Activated T-cell treated with anti-CD3 and anti-CD28 coated beads, Interleukin-2, amount 50 U/mL, for 24 hours (primary cell): ENCODE measurements at regions not wholly inside any gene's neighbourhood (a gene's known extent, or its start where the extent isn't known, plus 50 kb on each side); places are given as distances from the start of the nearest gene placed in this dataset.
"Not testable (repeated sequence)": the region's sequence is repeated elsewhere in the genome, so short reads cannot be mapped to it uniquely, and the experiment has no call there.

Experiments
- DNase-seq: peaks from one replicate; pipeline ENCODE4 v3.0.0-alpha.2; 2020
- H3K27ac Mint-ChIP-seq: 2 replicates; pipeline ENCODE4 v1.8.0; 2020; ENCODE audit warnings: mild to moderate bottlenecking, mixed read lengths
- H3K27me3 Mint-ChIP-seq: 2 replicates; pipeline ENCODE4 v1.8.0; 2020; ENCODE audit warnings: mixed read lengths
- H3K36me3 Mint-ChIP-seq: 2 replicates; pipeline ENCODE4 v1.8.0; 2020; ENCODE audit warnings: low read depth, mixed read lengths
- H3K4me1 Mint-ChIP-seq: 2 replicates; pipeline ENCODE4 v1.8.0; 2020; ENCODE audit warnings: low read depth, mixed read lengths
- H3K4me3 Mint-ChIP-seq: 2 replicates; pipeline ENCODE4 v1.8.0; 2020; ENCODE audit warnings: mild to moderate bottlenecking, moderate library complexity, mixed read lengths
- H3K9me3 Mint-ChIP-seq: 2 replicates; pipeline ENCODE4 v1.8.0; 2020; ENCODE audit warnings: mixed read lengths

DNA sequence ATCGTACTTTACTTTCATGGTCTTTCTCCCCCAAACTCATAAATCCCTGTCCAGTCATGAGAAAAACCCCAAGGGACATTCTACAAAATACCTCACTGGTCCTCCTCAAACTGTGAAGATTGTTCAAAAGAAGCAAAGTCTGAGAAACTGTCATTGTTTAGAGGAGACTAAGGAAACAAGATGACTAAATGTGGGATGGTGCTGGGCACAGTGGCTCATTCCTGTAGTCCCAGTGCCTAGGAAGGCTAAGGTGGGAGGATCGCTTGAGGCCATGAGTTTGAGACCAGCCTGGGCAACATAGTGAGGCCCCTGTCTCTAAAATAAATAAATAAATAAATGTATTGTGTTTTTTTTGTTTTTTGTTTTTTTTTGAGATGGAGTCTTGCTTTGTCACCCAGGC is 74.2 kb upstream of the SCAF11 start:
- Mint-ChIP-seq H3K4me3 (no peak overlapping the region), H3K27me3 (no peaks in the 10 kb centered on the region), H3K4me1 (no peaks in the 10 kb centered on the region), H3K36me3 (no peaks in the 10 kb centered on the region), H3K27ac (no peak overlapping the region), H3K9me3 (no peaks in the 10 kb centered on the region)
- no peak for DNase-seq

DNA sequence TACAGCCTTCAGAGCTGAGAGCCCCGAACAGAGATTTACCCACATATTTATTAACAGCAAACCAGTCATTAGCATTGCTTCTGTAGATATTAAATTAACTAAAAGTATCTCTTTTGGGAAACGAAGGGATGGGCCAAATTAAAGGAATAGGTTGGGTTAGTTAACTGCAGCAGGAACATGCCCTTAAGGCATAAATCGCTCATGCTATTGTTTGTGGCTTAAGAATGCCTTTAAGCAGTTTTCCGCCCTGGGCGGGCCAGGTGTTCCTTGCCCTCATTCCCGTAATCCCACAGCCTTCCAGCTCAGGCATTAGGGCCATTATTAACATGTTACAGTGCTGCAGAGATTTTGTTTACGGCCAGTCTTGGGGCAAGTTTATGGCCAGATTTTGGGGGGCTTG is 68.3 kb upstream of the SCAF11 start:
- H3K27me3 Mint-ChIP-seq, H3K4me3 Mint-ChIP-seq, H3K27ac Mint-ChIP-seq, H3K36me3 Mint-ChIP-seq, H3K4me1 Mint-ChIP-seq, DNase-seq: not testable (repeated sequence)
- peaks cover 20% of the 10 kb centered on the region for H3K9me3 Mint-ChIP-seq

DNA sequence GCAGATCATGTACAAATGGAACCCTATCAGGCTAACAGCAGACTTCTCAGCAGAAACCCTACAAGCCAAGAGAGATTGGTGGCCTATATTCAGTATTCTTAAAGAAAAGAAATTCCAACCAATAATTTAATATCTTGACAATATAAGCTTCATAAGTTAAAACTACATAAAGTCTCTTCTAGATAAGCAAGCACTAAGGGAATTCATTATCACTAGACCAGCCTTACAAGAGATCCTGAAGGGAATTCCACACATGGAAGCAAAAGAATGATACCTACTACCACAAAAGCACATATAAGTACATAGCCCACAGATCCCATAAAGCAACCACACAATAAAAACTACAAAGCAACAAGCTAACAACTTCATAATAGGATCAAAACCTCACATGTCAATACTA is 60.4 kb upstream of the SCAF11 start:
- H3K27ac Mint-ChIP-seq = no peak overlapping the region
- H3K9me3 Mint-ChIP-seq = peaks cover 38% of the 10 kb centered on the region
- no peak overlapping the region for H3K4me3 Mint-ChIP-seq
- no peak for DNase-seq
- H3K36me3 Mint-ChIP-seq = no peaks in the 10 kb centered on the region
- H3K27me3 Mint-ChIP-seq = peaks cover 14% of the 10 kb centered on the region
- H3K4me1 Mint-ChIP-seq = no peaks in the 10 kb centered on the region

DNA sequence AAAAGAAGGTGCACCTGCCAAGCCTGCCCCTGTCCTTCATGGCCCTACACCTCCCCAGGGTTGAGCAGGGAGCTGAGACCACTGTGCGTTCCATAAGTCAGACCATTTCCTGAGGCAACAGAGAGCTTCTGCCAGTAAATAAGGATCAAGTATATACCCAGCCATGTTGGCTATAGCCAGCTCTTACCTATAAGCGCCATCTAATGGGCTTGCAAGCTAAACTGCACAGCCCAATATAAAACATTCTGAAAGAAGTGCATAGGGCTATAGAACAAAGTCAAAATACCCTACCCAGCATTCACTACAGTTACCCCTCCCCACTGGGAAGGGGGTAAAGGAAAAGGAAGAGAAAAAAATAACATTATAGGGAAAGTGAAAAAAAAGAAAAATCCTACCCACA is 59.3 kb upstream of the SCAF11 start:
- H3K4me1 Mint-ChIP-seq = no peaks in the 10 kb centered on the region
- peaks cover 14% of the 10 kb centered on the region for H3K27me3 Mint-ChIP-seq
- no peak for DNase-seq
- H3K9me3 Mint-ChIP-seq = peaks cover 40% of the 10 kb centered on the region
- H3K4me3 Mint-ChIP-seq = no peak overlapping the region
- H3K36me3 Mint-ChIP-seq = no peaks in the 10 kb centered on the region
- H3K27ac Mint-ChIP-seq = no peak overlapping the region

DNA sequence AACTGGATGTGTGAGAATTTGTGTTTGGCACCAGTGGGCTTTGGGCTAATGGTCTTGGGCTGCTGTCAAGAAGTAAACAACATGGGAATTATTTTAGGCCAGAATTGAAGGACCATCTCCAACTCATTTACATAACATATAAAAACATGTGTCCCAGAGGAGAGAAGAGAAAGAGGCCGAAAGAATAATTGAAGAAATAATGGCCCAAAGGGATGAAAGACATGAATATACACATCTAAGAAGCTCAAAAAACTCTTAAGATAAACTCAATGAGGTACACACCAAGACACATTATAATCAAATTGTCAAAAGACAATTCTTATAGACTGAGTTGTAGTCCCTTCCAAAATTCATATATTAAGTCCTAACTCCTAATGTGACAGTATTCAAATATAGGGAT is 56.1 kb upstream of the SCAF11 start:
- DNase-seq = no peak
- Mint-ChIP-seq H3K4me1 (no peaks in the 10 kb centered on the region), H3K36me3 (no peaks in the 10 kb centered on the region), H3K27me3 (peaks cover 6% of the 10 kb centered on the region), H3K9me3 (peaks cover 40% of the 10 kb centered on the region), H3K27ac (no peak overlapping the region), H3K4me3 (no peak overlapping the region)

DNA sequence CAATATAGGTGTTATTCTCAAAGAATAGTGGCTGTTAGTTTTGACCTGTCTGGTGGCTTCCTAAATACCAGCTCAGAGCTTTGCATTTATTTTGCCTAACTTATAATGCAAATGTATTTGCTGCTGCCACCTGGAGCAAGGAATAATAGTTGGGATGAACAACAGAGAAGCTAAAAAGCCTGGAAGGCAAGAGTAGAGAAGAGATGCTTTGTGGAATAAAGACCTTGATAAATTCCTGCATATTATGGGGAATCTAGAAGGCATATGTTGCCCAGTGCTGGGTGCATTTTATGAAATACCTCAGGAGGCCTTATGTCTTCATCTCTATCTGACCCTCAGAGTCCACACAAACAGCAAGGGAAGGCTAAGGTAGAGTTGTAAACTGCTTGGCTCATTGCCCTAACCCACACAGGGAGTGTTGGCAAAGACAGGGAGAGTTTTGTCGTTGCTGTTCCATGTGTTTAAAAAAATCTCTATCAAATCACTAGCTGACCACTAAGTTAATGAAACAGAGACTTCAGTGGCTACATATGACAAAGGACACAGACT is 53.7 kb upstream of the SCAF11 start:
- peaks cover 29% of the 10 kb centered on the region for H3K9me3 Mint-ChIP-seq

More for the DNA sequence above, 53.7 kb upstream of the SCAF11 start:
- no peak overlapping the region for H3K4me3 Mint-ChIP-seq
- no peaks in the 10 kb centered on the region for H3K4me1 Mint-ChIP-seq
- H3K36me3 Mint-ChIP-seq = no peaks in the 10 kb centered on the region
- H3K27ac Mint-ChIP-seq = no peak overlapping the region
- peaks cover 13% of the 10 kb centered on the region for H3K27me3 Mint-ChIP-seq
- DNase-seq = no peak
